ENCODE measurements at regions not wholly inside any gene's neighbourhood (a gene's known extent, or its start where the extent isn't known, plus 50 kb on each side); places are given as distances from the start of the nearest gene placed in this dataset.

DNA sequence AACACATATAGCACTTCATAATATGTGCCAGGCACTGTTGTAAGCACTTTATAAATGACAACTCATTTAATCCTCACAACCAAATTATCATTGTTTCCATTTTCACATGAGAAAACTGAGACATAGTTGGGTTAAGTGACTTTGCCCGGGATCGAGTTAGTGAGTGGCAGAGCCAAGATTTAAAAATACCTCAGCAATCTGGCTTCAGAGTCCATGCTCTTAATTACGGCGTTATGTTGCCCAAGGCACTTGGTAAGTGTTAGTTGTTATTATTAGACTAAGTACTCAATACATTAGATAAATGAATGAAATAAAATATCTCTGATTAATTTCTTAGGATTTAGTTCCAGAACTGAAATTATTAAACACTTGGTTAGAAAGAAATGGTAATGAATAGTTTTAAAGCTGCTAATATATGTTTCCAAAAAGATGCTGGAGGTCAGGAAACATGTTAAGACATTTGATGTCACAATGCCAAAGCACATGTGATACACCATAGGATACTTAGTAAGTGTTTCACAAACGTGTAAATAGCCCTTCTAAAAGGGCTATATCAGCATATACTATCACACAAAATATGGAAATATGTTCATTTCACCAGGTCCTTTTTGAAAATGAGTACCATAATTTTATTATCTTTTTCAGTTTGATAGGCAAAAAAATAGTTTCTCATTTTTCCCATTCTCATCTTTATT, 301.9 kb downstream of the GPAT3 start:
- no peak for DNase-seq

DNA sequence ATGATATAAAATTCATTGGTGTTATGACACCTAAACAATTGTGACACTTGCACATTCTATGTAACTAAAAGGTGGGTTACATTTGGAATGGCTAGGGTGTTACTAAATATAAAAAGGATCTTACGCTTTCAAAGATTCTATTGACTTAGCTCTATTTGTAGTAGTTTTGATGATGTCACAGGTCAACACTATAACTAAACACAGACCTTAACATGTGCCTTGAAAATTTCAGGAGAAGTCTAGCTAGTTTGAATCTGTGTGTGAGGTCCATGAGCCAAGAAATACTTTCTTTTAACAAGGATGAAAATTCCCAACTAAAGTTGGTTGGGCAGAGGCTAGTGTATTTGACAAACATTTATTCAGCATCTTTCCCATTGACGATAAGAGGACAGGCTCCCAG, 298.0 kb downstream of the GPAT3 start:
- DNase-seq = no peak

DNA sequence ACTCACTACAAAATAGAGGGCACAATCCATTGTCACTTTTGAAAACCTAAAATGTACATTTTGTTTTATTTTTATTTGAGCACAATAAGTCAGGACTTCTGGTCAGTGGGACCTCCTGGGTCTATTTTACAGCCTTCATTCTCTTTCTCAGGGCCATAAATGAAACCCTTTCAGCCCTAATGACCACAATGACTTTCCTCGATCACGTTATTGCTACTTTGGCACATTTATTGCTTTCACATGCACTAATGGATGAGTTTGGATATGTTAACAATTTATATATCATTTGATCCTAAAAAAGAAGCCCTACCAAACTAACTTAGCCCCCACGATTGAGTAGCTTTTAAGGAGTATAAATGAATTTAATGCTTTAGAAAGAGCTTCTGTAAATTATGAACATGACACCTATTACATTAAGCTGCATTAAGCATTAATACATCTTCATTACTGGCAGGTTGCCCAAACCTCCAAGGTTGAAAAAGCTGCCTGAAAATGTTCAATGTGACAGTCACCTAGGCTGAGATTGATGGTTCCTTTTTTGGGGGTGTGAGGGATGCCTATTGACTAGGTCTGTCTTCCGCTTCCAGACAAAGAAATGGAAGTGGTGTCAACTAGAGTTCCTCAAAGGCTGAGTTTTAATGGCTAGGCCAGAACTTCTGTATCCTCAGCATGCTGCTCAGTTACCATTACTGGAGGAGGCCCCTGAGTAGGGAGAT, 296.4 kb downstream of the GPAT3 start:
- DNase-seq = no peak

DNA sequence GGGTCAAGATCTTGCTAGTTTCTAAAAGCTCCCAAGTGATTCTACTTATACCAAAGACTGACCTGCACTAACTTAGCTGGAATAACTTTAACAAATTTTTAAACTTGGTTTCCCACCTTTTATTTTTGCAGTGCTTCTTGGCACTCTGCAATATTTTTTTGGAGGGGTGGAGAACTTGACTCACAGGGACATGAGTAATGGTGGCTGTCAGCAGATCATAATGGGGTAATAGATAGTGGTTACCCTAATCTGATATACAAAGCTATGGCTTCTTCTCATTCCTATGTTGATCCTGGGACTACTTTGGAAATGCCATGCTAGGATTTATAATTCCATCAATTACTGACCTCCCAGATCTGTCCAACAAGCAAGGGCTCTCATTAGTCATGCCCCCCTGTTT, 295.7 kb downstream of the GPAT3 start:
- no peak for DNase-seq

DNA sequence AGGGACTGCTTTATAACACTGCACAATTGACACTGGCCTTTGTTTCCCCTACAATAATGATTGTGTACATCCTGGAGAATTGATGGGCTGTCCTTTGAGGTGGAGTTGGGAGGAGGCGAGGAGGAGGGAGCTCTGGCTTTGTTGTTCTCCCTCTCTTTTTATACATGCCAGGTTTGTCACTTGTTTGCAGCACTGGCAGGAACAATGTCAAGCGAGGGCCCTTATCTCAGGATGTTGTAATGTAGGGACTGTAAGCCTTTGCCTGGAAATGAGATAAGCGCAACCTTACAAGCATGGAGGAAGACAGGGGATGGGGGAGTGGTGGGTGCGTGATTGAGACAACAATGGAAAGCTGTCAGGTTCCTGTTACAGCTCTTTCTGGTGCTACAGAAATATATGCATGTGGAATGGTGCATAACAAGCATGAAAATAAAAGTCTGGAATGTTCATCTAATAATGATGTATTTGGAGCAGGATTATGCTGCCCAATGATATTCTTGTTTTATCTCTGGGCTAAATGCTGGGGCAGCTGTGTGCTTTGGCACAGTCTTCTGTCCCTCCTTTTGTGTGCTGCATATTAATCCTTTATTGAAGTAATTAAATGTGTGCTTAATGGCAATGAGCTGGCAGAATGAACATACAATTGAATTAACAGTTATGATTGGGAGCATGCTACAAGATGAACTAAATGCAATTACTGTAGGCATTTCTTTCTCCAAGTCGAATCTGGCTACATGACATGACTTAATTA, 294.4 kb downstream of the GPAT3 start:
- DNase-seq = no peak

DNA sequence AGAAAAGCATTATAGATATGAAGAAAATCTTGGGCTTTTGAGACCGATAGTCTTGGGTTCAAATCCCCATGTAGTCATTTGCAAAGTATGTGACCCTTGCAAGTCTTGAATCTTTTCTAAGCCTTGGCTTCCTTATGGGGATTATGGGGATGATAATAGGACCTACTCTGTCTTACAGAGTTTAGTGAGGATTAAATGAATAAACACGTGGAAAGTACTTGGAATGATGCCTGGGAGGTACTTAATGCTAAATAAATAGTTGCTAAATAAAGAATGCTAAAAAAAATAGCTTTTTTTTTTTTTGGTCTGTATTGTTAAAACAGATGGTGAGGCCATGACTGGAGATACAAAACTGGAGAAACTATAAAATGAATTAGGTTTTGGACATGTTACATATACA, 292.7 kb downstream of the GPAT3 start:
- no peak for DNase-seq

DNA sequence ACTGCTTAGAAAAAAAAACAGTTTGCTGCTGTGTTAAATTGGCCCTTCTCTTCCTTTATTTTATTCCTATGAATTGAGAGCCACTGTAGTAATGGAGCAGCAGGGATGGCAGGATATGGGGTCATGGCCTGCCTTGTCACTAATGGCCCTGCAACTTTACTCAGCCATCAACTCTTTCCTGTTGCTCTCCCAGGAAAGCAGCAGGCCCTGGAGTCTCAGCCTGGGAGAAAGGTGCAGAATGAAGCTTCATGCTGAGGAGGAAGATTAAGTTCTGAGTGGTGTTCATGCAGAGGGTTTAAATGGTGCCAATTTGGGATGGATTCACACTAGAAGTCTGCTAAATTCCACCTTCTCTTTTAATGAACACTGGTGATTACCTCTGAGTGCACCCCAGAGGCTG, 285.6 kb downstream of the GPAT3 start:
- no peak for DNase-seq

DNA sequence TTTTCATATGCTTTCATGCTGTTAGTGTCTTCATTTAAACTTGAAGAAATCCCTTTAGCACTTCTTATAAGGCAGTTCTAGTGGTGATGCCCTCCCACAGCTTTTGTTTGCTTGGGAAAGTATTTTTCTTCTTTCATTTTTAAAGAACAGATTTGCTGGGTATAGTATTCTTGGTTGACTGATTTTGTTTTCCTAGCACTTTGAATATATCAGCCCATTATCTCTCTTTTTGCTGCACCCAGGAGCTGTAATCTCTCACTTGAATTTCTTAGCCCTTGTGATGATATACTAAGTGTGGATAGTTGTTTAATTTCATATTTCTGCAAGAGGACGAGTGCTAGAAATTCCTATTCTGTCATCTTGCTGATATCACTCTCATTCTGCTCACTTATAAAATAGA, 283.7 kb downstream of the GPAT3 start:
- DNase-seq = no peak

DNA sequence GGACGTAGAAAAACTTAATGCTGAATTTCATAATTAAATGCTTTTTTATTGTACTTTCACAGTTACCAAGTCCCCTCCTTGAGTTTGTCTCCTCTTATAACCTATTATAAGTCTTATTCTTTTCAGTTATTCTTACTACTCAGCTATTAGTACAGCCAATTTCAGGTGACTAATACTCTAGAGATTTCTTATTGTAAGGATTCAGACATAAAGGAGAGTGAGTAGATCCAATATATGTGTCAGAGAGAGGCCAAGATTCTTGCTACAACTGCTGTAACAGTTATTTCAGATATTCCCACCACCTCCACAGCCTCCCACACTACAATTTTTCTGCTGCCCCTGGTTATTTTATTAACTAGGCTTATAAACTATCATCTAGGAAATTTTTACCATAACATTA, 274.5 kb downstream of the GPAT3 start:
- no peak for DNase-seq

DNA sequence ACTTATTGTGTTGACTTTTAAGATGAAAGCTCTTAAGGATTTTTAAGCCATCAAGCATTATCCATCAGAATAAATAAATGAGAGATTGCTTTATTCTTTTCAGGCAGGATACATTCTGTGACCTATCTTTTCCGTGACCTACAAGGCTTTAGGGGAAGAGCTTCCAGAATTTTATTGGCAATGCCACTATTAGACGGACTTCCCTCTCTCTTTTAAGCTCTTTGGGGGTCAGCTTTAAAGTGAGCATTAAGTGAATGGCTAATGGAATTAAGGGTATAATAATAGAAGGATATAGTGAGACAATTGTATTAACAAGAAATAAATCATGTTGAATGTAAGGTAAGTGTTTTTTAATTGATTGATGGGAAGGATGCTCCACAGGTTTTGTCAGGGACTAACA, 273.7 kb downstream of the GPAT3 start:
- DNase-seq = no peak

DNA sequence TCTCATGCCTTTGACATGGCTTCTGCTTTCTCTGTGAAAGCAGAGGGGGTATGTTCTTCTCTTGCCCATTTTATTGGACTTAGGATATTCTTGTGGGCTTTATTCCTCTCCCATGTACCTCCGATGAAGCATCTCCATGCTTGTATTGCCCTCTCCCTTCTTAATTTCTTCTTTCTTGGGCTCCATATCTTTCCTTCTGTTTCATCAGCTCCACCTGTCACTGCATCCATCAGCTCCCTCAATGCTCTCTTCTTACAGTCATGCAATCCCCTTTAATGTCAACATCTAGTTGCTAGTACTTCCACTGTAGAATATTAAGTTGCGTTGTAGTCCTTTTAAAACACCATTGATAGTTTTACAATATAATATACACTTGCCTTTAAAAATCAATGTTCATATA, 257.6 kb downstream of the GPAT3 start:
- DNase-seq = no peak

DNA sequence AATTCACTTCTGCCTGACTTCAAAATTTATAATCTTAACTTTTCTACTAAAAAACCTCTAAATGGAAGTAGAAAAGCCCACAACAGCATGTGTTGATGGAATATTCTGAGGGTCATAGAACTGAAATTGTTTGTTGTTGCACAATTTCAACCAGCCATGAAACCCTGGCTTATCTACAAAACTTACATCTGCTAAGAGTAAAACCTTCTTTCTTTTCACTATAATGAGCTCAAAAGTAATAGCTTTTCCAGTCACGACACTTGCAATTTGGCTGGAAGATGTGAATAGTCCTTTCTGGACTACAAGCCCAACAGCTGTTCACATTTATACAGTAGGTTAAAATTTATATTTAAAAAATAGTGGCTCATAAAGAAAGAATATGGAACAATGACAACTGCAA, 250.0 kb downstream of the GPAT3 start:
- peak; percentile 10 for DNase-seq

DNA sequence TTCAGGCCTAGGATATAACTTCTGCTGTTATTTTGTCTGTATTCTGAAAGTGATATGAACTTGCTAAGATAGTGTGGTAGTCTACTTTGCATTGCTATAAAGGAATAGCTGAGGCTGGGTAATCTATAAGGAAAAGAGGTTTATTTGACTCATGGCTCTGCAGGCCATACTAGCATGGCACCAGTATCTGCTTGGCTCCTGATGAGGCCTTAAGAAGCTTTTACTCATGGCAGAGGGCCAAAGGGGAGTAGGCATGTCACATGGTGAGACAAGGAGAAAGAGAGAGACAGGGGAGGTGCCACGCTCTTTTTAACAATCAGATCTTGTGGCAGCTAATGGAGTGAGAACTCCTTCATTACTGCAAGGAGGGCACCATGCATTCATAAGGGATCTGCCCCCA, 247.3 kb downstream of the GPAT3 start:
- no peak for DNase-seq

DNA sequence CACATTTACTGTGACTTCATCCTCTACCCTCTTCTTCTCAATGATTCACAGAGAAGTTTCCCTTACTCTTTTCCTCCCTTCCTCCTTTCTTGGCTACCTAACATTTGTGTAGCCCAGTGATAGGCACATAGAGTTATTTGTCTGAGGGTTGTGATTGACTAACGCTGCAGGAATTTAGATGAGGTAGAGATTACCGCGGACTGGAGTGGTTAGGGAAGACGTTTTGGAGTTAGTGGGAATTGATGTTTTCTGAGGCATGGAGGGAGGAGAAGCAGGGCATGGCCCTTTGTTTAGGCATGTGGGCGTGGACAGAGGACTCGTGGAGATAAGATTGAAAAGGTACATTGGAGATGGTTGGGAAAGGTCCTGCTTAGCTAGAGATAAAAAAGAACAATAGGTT, 246.7 kb downstream of the GPAT3 start:
- no peak for DNase-seq

DNA sequence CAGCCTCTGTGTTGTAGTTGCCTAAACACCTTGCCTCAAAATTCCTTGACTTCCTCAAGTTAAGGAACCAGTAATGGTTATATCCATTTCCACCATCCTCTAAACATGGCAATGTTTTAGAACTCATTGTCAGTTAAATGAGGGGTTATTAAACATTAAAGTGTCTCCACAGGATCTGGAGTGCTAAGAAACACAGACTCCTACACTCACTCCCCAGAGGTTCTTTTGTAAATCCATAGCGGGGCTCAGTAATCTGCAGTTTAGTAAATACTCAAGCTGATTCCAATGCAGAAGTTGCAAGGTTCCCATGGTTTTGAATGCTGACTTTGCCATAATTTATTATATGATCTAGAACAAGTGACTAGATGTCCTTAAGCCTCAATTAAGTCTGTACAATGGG, 245.5 kb downstream of the GPAT3 start:
- no peak for DNase-seq

DNA sequence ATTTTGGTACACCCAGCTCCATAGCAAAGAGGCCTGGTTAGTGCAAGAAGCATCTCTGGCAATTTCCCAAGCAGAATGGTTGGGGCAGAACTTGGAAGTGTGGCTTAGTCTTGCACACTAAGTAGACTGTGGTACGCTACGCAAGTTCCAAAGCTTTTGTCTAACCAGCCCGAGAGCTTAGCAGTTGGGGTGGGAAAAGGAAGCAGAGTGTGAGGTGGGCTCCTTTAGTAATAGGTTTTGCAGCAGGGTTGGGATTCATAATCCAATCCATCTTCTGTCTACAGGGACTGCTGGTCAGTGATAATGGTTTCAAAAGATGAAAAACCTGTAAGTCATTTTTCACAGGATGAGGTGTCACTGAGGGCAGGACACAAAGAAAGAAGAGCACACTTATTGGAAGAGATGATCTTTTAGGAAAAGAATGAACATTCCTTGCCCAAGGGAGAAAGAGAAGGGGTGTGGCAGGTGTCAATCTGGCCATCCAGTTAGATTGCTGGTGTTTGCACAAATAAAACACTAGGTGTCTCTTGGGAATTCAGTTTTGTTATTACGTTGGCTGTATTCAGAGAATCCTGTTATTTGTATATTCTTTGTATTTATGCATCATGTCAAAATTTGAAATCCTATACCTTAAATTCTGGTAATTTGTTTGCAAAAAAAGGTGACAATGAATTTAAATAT, 244.3 kb downstream of the GPAT3 start:
- DNase-seq = no peak

DNA sequence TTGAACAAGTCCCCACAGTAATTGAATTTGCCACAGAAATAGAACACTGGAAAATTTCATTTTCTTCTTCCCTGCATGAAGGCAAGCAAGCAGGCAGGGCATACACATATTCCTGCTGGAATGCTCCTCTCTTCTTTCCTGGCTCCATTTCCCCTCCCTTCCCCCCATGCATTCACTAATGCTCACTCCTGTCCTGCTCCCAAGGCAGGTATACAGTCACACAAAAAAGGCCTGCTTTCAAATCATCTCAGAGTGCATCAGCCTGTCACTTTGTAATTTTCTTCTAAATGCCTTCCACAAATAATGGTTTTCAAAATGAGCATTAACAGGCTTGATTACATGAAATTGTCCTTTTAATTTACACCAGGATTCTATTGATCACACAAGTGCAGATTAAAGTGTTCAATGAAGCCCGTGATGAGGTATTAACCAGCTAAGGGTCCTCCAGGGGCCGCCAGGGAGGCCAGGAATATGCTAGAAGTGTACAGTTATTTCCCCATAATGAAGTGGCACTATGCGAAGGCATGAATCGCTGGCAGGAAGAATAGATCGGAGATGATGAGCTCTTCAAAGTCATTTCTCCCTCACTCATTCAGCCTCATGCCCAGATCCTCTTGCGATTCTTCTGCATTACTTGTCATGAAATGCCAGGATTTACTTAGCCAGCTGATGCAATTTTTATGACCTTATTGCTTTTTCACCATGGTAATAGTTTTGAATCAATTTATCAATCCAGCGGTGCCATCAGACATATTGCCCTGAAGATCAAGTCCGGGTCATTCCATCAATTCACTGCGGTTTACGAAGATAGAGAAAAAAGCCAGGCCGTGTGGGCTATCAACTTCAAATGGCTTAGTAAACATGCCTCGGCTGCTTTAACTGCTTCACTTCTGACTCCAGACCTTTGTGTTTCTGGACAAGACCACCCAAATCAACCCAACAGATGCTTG, 243.5 kb downstream of the GPAT3 start:
- DNase-seq = peak; percentile 8

DNA sequence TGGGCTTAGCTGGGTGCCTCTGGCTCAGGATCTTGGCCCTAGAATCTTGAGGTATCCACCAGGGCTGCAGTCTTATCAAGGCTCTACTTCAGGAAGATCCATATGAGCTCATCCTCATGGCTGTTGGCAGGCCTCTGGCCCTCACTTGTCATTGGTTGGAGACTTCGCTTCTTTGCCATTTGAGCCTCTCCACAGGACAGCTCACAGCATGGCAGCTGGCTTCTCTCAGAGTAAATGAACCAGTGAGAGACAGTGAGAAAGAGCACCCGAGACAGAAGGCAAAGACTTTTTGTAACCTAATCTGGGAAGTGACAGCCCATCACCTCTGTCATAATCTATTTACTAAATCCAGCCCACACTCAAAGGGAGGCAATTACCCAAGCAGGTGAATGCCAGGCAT, 236.8 kb downstream of the GPAT3 start:
- no peak for DNase-seq

DNA sequence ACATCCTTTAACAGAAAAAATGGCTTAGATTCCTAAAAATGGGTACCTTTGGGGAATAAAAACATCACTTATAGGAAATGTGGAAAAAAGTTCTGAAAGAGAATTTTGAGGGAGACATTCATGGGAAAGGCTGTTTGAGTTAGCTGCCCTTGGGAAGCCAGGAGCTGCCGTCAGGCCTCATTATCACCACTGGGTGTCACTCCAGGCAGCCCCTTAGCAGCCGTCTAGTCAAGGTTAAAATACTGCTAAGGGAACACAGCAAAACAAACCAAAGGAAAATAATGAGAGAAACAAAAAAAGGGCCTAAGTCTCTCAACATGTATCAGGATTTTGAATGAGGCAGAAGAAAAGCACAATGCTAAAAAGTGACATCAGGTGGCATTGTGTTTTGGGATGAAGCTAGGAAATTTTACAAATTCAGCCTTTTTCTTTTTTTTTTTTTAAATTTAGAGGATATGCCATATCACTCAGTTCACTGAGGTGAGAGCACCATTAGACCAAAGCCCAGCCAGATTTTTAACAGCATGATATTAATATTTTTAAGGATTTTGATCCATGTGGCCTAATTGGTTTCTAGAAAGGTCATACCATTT, 235.3 kb downstream of the GPAT3 start:
- peak; percentile 73 for DNase-seq

DNA sequence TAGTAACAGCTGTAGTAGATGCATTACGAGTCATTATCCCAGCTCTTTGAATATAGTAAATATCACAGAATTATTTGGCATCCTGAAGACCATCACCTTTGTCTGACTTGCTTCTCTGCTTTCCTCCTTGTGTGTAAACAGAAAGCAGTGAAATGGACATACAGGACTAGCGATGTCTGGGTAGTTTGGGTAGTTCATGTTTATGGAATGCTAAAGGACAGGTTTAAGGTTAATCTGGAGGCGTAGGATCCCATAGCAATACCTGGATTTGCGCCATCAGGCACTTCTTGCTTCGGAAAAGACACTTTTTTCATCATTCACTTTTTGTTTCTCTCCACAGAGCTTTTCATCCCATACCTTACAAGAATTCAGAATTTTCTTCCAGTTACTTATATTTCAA, 232.2 kb downstream of the GPAT3 start:
- DNase-seq = no peak

DNA sequence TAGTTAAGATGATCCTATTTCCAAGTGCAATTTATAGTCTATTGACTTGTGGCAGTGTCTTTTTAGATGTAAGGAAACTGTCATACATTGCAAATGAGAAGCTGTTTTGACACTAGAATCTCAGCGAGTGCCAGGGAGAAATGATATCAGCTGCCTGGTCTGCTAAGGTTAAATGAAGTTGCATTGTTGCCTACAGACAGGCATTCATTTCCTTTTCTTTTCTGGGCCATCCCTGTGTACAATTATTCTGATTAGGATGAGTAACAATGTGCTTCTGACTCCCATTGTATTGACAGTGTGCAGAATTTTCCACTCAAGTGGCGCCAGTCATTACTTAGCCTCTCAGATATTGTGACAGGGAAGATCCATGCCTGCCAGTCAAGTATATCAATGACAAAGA, 231.2 kb downstream of the GPAT3 start:
- peak; percentile 64 for DNase-seq

DNA sequence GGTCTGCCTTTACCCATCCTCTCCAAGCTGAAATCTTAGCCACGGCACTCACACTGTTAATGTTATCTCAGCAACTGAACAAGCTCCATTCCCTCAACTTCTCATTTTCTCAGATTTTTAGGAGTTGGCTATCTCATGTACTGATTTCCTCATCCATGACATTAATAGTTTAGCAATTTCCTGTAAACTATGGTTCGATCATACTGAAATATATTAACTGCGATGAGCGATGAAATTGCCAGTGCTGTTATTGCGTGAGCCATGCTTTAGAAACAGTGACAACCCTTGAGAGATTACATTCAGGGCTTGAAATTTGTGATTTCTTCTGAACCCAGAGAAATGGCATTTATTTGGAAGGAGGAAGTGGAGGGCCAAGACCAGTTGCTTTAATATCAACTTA, 223.7 kb downstream of the GPAT3 start:
- DNase-seq = no peak

Measured in eye (tissue), 1 donor.